Peyer's patch (tissue), 4 donors: ENCODE measurements at regions not wholly inside any gene's neighbourhood (a gene's known extent, or its start where the extent isn't known, plus 50 kb on each side); places are given as distances from the start of the nearest gene placed in this dataset.

Experiments
- DNase-seq, 3 donors: peaks; one replicate each; pipeline ENCODE4 v3.0.0-alpha.2; 2017 to 2019
- H3K27ac ChIP-seq, 4 donors: fragments of 200-600 bp; sonication (generic); one replicate each; pipeline ENCODE4 v1.5.1; 2016 to 2019
- H3K27me3 ChIP-seq, 2 donors: fragments of 200-600 bp; sonication (generic); one replicate each; pipeline ENCODE4 v1.5.1; 2019
- H3K36me3 ChIP-seq, 3 donors: fragments of 200-600 bp; sonication (generic); one replicate each; pipeline ENCODE4 v1.5.1; 2016 to 2019
- H3K4me1 ChIP-seq, 4 donors: fragments of 200-600 bp; sonication (generic); one replicate each; pipeline ENCODE4 v1.5.1; 2016 to 2019
- H3K4me3 ChIP-seq, 4 donors: fragments of 200-600 bp; sonication (generic); 1 replicate in 3 of 4; 2 replicates in 1 of 4; pipeline ENCODE4 v1.5.1; 2016 to 2019; ENCODE audit warnings: mild to moderate bottlenecking in 1 of 4
- H3K9me3 ChIP-seq, 4 donors: fragments of 200-600 bp; sonication (generic); one replicate each; pipeline ENCODE4 v1.5.1; 2016 to 2019; ENCODE audit warnings: mild to moderate bottlenecking in 1 of 4
- CTCF ChIP-seq, 6 experiments: fragments of 450-650 bp in 4 of 6; fragments of 200-600 bp in 2 of 6; sonication (generic) in 1 of 6; IDR thresholded peaks; one replicate each; pipeline ENCODE4 v1.5.1; 2017 to 2019; ENCODE audit warnings: antibody characterized with exemption in 6 of 6, mild to moderate bottlenecking in 3 of 6, moderate library complexity in 1 of 6
- POLR2A ChIP-seq, 2 donors: fragments of 450-650 bp; IDR thresholded peaks; one replicate each; pipeline ENCODE4 v1.5.1; 2017; ENCODE audit warnings: antibody characterized with exemption in 2 of 2, mild to moderate bottlenecking in 2 of 2, moderate library complexity in 2 of 2

- no peak overlapping the region for H3K27ac ChIP-seq
- DNase-seq: no peak
- no peak overlapping the region for H3K4me3 ChIP-seq
- TF ChIP-seq CTCF (IDR thresholded peaks at IDR 0.05) (no peak), POLR2A (IDR thresholded peaks at IDR 0.05) (no peak)
- H3K9me3 ChIP-seq: no peaks in the 10 kb centered on the region
- H3K4me1 ChIP-seq: no peaks in the 10 kb centered on the region
- H3K27me3 ChIP-seq: no peaks in the 10 kb centered on the region
- H3K36me3 ChIP-seq: no peaks in the 10 kb centered on the region
Observed at GRCh38 chr3:7897655-7898054, 604.0 kb upstream of the LMCD1 start.

DNA sequence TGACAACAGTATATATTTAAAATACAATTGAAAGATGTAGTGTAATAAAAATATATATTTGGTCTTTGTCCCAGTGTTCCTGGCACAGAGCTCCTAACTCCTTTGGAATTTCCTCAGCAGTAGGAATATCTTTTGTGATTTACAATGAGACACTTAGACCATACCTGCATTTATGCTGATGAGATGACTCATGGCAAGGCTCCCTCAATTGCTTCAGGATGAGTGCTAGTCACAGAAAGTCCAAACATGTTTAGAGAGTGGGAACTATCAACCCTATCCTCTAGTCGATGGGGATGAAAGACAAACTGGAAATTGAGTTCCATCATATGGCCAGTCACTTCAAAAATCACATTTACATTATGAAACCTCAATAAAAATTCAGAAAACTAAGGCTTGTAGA is 588.3 kb upstream of the LMCD1 start:
- Histone ChIP-seq H3K4me1 (no peaks in the 10 kb centered on the region), H3K27ac (no peak overlapping the region), H3K36me3 (no peaks in the 10 kb centered on the region), H3K9me3 (no peaks in the 10 kb centered on the region), H3K4me3 (no peak overlapping the region), H3K27me3 (no peaks in the 10 kb centered on the region)
- no peak for DNase-seq
- TF ChIP-seq POLR2A (IDR thresholded peaks at IDR 0.05) (no peak), CTCF (IDR thresholded peaks at IDR 0.05) (no peak)

- no peak overlapping the region for H3K4me3 ChIP-seq
- DNase-seq: no peak
- H3K36me3 ChIP-seq: no peaks in the 10 kb centered on the region
- no peaks in the 10 kb centered on the region for H3K27me3 ChIP-seq
- no peaks in the 10 kb centered on the region for H3K9me3 ChIP-seq
- H3K4me1 ChIP-seq: no peaks in the 10 kb centered on the region
- no peak overlapping the region for H3K27ac ChIP-seq
- TF ChIP-seq CTCF (IDR thresholded peaks at IDR 0.05) (no peak), POLR2A (IDR thresholded peaks at IDR 0.05) (no peak)
Observed at GRCh38 chr3:7915356-7915755, 586.3 kb upstream of the LMCD1 start.

GRCh38 chr3:7917443-7918151 is 584.0 kb upstream of the LMCD1 start:
- Histone ChIP-seq H3K4me3 (no peak overlapping the region), H3K27ac (no peak overlapping the region), H3K27me3 (no peaks in the 10 kb centered on the region), H3K9me3 (no peaks in the 10 kb centered on the region), H3K36me3 (no peaks in the 10 kb centered on the region), H3K4me1 (no peaks in the 10 kb centered on the region)
- DNase-seq: no peak
- no peak for TF ChIP-seq CTCF (IDR thresholded peaks at IDR 0.05)
- no peak for TF ChIP-seq POLR2A (IDR thresholded peaks at IDR 0.05)

DNA sequence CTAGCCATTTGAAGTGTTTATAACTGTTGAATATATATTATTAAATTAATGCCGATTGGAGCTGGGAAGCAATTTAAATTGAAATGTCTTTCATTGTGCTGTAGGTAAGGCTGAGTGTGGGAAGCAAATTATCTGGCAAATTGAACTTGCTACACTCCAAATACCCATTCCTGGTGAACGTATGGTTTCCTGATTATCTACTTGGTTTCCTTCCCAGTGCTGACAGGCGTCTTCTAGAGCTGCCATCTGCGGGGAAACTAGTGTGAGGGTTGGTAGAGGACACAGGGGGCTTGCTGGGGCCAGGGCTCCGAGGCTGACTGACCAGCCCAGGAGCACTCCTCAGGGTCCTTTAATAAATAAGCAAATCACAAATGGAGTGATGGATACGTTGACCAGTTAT is 581.4 kb upstream of the LMCD1 start:
- no peaks in the 10 kb centered on the region for H3K27me3 ChIP-seq
- DNase-seq: no peak
- H3K4me3 ChIP-seq: no peak overlapping the region
- no peak overlapping the region for H3K27ac ChIP-seq
- no peaks in the 10 kb centered on the region for H3K4me1 ChIP-seq
- TF ChIP-seq CTCF (IDR thresholded peaks at IDR 0.05): no peak
- no peak for TF ChIP-seq POLR2A (IDR thresholded peaks at IDR 0.05)
- no peaks in the 10 kb centered on the region for H3K9me3 ChIP-seq
- H3K36me3 ChIP-seq: no peaks in the 10 kb centered on the region

DNA sequence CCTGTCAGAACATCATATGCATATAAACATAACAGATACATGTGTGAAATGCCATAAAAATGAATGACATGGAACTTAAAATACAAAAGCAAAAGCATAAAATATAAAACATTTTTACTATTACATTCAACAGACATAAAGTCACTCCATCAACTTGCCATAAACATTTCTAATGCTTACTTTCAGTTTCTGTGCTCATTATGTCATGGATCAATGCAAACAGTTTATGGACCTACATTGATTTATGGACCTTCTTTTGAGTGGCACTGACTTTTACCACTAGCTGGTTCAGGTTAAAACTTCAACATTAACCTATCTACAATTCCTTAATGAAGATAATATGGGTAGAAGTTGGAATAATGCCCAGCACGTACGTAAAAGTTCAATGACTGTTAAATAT is 577.4 kb upstream of the LMCD1 start:
- H3K4me3 ChIP-seq: no peak overlapping the region
- no peak for DNase-seq
- no peaks in the 10 kb centered on the region for H3K27me3 ChIP-seq
- H3K4me1 ChIP-seq: no peaks in the 10 kb centered on the region
- H3K36me3 ChIP-seq: no peaks in the 10 kb centered on the region
- TF ChIP-seq CTCF (IDR thresholded peaks at IDR 0.05): no peak
- TF ChIP-seq POLR2A (IDR thresholded peaks at IDR 0.05): no peak
- H3K9me3 ChIP-seq: no peaks in the 10 kb centered on the region
- H3K27ac ChIP-seq: no peak overlapping the region
